Suprapubic skin (tissue), 4 donors: ENCODE measurements at regions not wholly inside any gene's neighbourhood (a gene's known extent, or its start where the extent isn't known, plus 50 kb on each side); places are given as distances from the start of the nearest gene placed in this dataset.

Experiments used
- DNase-seq, 2 donors: peaks; one replicate each; pipeline ENCODE4 v3.0.0-alpha.2; 2019; ENCODE audit warnings: low spot score in 2 of 2
- H3K27ac ChIP-seq: fragments of 200-600 bp; sonication (generic); one replicate; pipeline ENCODE4 v1.5.1; 2019
- H3K27me3 ChIP-seq: fragments of 200-600 bp; sonication (generic); one replicate; pipeline ENCODE4 v1.5.1; 2019
- H3K36me3 ChIP-seq: fragments of 200-600 bp; sonication (generic); one replicate; pipeline ENCODE4 v1.5.1; 2019
- H3K4me1 ChIP-seq: fragments of 200-600 bp; sonication (generic); one replicate; pipeline ENCODE4 v1.5.1; 2019
- H3K4me3 ChIP-seq: fragments of 200-600 bp; sonication (generic); one replicate; pipeline ENCODE4 v1.5.1; 2019; ENCODE audit warnings: mild to moderate bottlenecking
- H3K9me3 ChIP-seq: fragments of 200-600 bp; sonication (generic); one replicate; pipeline ENCODE4 v1.5.1; 2019
- EP300 ChIP-seq: sonication (generic); formaldehyde crosslinking; IDR thresholded peaks from one replicate; pipeline ENCODE4 v1.6.1; 2017; ENCODE audit warnings: antibody characterized with exemption
- POLR2A ChIP-seq, 2 donors: fragments of 450-650 bp; IDR thresholded peaks; one replicate each; pipeline ENCODE4 v1.6.1; 2017; ENCODE audit warnings: antibody characterized with exemption in 2 of 2, mild to moderate bottlenecking in 2 of 2, moderate library complexity in 2 of 2
- POLR2AphosphoS5 ChIP-seq, 3 donors: sonication (generic); formaldehyde crosslinking; IDR thresholded peaks; one replicate each; pipeline ENCODE4 v1.6.1; 2017; ENCODE audit warnings: antibody characterized with exemption in 3 of 3
- WGBS: methylation state at CpG from one replicate; pipeline ENCODE4 v1.1.5; 2018; 5-methylcytosine and 5-hydroxymethylcytosine counted together
- TF ChIP-seq, protein P1 (sequence below), 2 donors: fragments of 200-600 bp in 1 of 2; fragments of 450-650 bp in 1 of 2; sonication (generic) in 1 of 2; IDR thresholded peaks; one replicate each; pipeline ENCODE4 v1.5.1; 2016 to 2019; ENCODE audit warnings: antibody characterized with exemption in 2 of 2, mild to moderate bottlenecking in 1 of 2, moderate library complexity in 1 of 2

DNA sequence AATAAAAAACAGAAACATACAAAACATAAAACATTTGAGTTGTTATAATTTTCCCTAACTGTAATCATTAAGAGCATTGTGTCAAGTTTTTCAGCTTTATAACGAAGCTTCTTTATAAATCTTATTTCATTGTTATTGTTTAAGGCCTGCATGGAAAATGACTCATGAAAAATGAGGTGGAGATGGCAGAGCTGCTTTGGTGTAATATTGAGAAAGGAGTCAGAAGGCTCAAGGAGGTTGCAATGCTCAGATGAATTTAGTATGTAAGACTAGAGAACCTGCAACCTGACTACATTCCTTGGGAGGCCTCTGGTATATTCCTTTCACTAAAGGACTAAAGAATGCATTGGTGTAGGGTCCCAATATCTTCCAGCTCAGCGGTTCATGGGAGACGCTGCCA is 61.5 kb downstream of the TMEM30B start:
- TF ChIP-seq EP300 (no peak), POLR2AphosphoS5 (IDR thresholded peaks at IDR 0.05) (no peak), POLR2A (IDR thresholded peaks at IDR 0.05) (no peak)
- TF ChIP-seq, protein P1, sequence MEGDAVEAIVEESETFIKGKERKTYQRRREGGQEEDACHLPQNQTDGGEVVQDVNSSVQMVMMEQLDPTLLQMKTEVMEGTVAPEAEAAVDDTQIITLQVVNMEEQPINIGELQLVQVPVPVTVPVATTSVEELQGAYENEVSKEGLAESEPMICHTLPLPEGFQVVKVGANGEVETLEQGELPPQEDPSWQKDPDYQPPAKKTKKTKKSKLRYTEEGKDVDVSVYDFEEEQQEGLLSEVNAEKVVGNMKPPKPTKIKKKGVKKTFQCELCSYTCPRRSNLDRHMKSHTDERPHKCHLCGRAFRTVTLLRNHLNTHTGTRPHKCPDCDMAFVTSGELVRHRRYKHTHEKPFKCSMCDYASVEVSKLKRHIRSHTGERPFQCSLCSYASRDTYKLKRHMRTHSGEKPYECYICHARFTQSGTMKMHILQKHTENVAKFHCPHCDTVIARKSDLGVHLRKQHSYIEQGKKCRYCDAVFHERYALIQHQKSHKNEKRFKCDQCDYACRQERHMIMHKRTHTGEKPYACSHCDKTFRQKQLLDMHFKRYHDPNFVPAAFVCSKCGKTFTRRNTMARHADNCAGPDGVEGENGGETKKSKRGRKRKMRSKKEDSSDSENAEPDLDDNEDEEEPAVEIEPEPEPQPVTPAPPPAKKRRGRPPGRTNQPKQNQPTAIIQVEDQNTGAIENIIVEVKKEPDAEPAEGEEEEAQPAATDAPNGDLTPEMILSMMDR (IDR thresholded peaks at IDR 0.05) = no peak
- DNase-seq = no peak
- H3K4me1 ChIP-seq = peaks cover 6% of the 10 kb centered on the region
- no peak overlapping the region for H3K4me3 ChIP-seq
- WGBS = 86% methylated on average over 3 of the region's 3 CpGs
- H3K9me3 ChIP-seq = no peaks in the 10 kb centered on the region
- no peaks in the 10 kb centered on the region for H3K36me3 ChIP-seq
- no peak overlapping the region for H3K27ac ChIP-seq
- peaks cover 7% of the 10 kb centered on the region for H3K27me3 ChIP-seq

DNA sequence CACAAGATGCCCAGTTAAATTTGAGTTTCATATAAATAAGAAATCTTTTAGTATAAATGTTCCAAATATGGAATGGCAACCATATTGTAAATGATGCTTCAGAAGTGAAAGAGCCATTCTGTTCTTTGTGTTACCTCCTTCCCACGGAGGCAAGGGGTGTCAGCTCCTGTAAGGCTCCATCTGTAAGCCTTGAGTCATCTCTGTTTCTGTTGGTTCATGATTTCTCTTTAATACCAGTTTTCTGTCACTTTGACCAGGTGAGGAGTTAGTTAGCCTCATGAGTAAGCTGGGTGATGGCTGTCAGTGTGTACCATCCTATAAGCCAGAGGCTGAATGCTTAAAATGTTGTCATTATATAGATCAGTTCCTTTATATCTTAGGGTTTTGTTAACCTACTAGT is 61.9 kb downstream of the TMEM30B start:
- peaks cover 6% of the 10 kb centered on the region for H3K4me1 ChIP-seq
- TF ChIP-seq, protein P1 (IDR thresholded peaks at IDR 0.05) = no peak
- no peak overlapping the region for H3K4me3 ChIP-seq
- H3K9me3 ChIP-seq = no peaks in the 10 kb centered on the region
- DNase-seq = no peak
- H3K36me3 ChIP-seq = no peaks in the 10 kb centered on the region
- H3K27me3 ChIP-seq = peaks cover 7% of the 10 kb centered on the region
- H3K27ac ChIP-seq = no peak overlapping the region
- 77% methylated on average over 1 of the region's 1 CpG for WGBS

DNA sequence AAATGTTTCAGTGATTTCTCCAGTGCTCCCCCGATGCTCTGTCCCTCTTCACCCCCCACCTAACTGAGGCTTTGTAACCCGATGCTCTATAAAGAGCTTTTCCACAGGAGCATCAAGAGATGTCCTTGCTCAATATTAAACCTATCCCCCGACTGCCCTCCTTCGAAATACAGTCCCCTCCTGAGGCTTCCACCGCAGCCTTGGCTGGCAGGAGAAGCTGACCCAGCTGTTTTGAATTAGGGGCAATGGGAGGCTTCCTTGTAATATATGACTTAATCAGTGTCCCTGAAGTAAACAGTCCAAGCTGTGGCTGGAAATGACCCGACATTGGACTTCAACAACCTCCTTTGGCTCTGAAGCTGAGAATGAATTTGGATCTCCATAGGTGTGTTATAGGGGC is 62.4 kb downstream of the TMEM30B start:
- peak in 1 of 2 donors; percentile 63 for DNase-seq
- TF ChIP-seq, protein P1 (IDR thresholded peaks at IDR 0.05) = no peak
- TF ChIP-seq EP300 (no peak), POLR2AphosphoS5 (IDR thresholded peaks at IDR 0.05) (no peak), POLR2A (IDR thresholded peaks at IDR 0.05) (no peak)
- no peak overlapping the region for H3K4me3 ChIP-seq
- no peaks in the 10 kb centered on the region for H3K36me3 ChIP-seq
- H3K9me3 ChIP-seq = no peaks in the 10 kb centered on the region
- peaks cover 7% of the 10 kb centered on the region for H3K27me3 ChIP-seq
- WGBS = 42% methylated on average over 6 of the region's 6 CpGs
- peaks cover 6% of the 10 kb centered on the region for H3K4me1 ChIP-seq
- H3K27ac ChIP-seq = no peak overlapping the region

DNA sequence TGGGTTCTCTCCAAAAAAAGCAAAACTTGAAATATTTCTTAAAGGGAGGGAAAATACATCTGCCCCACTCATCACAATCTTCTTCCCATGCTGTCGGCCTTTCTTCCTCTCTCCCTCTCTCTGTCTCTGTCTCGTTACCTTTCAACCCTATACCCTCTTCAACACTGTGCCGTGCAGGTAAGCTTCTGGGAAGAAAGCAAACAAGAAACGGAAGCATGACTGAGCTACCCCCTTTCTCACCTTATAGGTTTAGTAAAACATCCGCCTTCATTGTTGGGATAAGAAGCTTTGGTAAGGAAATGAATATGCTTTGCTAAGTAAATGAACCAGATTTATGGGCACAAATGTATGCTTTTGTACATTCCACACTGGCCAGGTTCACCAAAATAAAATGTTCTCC is 63.0 kb downstream of the TMEM30B start:
- no peak overlapping the region for H3K4me3 ChIP-seq
- peaks cover 6% of the 10 kb centered on the region for H3K4me1 ChIP-seq
- 79% methylated on average over 5 of the region's 5 CpGs for WGBS
- TF ChIP-seq POLR2AphosphoS5 (IDR thresholded peaks at IDR 0.05) (no peak), EP300 (no peak), POLR2A (IDR thresholded peaks at IDR 0.05) (no peak)
- TF ChIP-seq, protein P1 (IDR thresholded peaks at IDR 0.05) = no peak
- DNase-seq = no peak
- peaks cover 7% of the 10 kb centered on the region for H3K27me3 ChIP-seq
- H3K27ac ChIP-seq = no peak overlapping the region
- no peaks in the 10 kb centered on the region for H3K9me3 ChIP-seq
- H3K36me3 ChIP-seq = no peaks in the 10 kb centered on the region

DNA sequence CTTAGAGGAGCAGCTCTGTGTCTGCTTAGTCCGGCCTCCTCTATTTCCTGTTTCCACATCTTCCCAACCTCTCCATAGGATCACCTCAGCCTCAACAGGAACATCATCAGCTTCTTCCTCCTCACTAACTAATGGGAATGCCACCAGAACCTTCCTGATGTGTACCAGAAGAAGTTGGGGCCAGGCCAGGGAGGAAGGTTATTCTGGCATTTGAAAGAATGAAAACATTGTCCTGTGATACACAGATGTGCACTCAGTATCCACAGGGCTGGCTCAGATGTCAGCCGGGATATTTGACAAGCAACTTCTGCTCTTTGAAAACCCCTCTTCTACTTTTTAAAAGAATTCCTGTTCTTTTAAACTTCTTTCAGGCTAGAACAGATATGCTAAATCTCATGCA is 63.6 kb downstream of the TMEM30B start:
- Histone ChIP-seq H3K4me1 (peaks cover 6% of the 10 kb centered on the region), H3K27ac (no peak overlapping the region), H3K9me3 (no peaks in the 10 kb centered on the region), H3K36me3 (no peaks in the 10 kb centered on the region), H3K27me3 (peaks cover 7% of the 10 kb centered on the region), H3K4me3 (no peak overlapping the region)
- TF ChIP-seq, protein P1 (IDR thresholded peaks at IDR 0.05) = no peak
- TF ChIP-seq EP300 (no peak), POLR2A (IDR thresholded peaks at IDR 0.05) (no peak), POLR2AphosphoS5 (IDR thresholded peaks at IDR 0.05) (no peak)
- 69% methylated on average over 2 of the region's 2 CpGs for WGBS
- no peak for DNase-seq
